ENCODE measurements at regions not wholly inside any gene's neighbourhood (a gene's known extent, or its start where the extent isn't known, plus 50 kb on each side); places are given as distances from the start of the nearest gene placed in this dataset.
"Not testable (repeated sequence)": the region's sequence is repeated elsewhere in the genome, so short reads cannot be mapped to it uniquely, and the experiment has no call there.

DNA sequence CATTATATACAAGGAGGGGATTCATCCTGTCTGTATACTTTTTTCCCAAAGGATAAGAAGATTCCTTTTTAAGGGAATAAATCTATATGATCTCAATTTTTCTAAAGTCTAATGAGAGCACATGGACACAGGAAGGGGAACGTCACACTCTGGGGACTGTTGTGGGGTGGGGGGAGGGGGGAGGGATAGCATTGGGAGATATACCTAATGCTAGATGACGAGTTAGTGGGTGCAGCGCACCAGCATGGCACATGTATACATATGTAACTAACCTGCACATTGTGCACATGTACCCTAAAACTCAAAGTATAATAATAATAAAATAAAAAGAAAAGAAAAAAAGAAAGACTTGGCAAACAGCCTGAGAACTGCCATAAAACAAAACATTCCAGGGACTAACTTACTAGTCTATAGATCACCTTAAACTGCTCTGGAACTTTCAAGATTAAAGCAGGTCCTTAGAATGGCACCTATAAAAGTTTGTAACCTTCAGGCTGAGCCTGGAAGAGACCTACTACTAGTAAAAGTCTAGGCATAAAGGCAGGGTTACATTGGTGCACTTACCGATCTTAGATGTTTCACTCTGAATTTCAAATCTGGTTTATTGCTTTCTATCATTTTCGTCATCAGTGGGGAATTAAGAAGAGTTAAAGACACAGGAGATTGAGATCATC lies 780.6 kb downstream of the SLITRK1 start:
- TF ChIP-seq POLR2AphosphoS5, POLR2A, EP300 (IDR thresholded peaks at IDR 0.05): not testable (repeated sequence)

All from sigmoid colon (tissue), 4 donors.